ENCODE measurements at regions not wholly inside any gene's neighbourhood (a gene's known extent, or its start where the extent isn't known, plus 50 kb on each side); places are given as distances from the start of the nearest gene placed in this dataset.

- DNase-seq = no peak
Observed at GRCh38 chr11:129291546-129291945, 84.1 kb upstream of the BARX2 start.

GRCh38 chr11:129290966-129291365 is 84.7 kb upstream of the BARX2 start:
- DNase-seq = no peak

DNA sequence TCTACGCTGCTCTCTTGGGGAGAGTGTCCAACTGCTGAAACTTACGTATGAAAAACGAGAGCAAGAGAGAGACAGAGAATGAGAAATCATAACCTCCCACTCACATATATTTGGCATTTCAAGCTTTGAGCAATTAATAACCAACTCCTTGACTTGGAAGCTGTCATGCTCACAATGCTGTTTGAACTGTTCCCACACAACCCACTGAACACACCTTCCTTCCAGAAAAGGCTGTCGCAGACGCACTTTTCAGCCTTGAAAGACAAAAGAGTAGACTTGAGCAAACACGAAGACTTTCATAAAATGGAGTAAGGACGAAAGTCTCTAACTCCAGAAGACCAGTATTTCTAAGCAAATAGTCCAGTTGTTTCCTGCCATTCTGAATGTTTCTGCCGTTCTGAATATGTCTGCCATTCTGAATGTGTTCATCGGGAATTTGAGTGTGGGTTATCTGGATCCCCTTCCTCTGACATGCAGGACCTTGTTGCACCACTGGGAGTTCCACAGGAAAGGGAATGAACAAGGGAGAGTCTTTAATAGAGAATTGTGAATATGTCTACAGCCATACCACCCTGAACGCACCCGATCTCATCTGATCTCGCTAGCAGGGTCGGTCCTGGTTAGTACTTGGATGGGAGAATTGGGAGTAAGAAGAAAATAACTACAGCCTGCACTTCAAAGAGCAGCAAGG is 86.2 kb upstream of the BARX2 start:
- DNase-seq = no peak

DNA sequence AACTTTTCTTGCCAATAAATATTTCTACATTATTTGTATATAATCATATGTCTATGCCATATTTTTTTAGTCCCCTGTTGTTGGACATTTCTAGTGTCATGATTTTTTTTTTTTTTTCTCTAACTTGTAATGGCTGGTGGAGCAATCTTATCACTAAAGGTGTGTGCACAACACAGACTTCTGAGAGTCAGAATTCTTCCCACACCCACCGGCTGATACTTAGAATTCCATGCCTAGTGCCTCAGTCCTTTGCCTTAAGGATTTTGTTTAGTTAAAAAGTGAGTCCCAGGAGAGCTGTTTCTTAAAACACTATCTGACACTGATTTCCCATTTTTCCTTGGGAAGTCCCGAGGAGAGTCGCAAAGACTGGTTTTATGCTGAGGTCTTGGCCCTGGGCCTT is 87.7 kb upstream of the BARX2 start:
- no peak for DNase-seq

GRCh38 chr11:129286813-129287212 is 88.8 kb upstream of the BARX2 start:
- DNase-seq = no peak

- DNase-seq = no peak
Observed at GRCh38 chr11:129285402-129285786, 90.3 kb upstream of the BARX2 start.

DNA sequence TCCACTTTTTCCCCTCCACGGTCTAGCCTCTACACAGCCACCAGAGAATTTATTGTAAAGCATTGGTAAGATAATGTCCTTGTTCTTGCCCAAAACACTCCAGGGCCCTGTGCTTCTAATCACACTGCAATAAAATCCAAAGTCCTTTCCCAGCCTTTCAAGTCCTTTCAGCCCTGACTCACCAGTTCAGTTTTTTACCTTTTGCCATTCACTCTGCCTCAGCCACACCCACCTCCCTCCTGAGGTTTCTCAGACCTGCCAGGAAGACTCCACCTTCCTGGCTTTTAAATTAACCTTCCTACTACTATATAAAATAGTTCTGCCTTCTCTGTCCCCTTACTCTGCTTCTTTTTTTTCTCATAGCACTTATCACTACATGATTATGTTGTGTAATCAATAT is 91.0 kb upstream of the ARHGAP32 start:
- no peak for DNase-seq

DNA sequence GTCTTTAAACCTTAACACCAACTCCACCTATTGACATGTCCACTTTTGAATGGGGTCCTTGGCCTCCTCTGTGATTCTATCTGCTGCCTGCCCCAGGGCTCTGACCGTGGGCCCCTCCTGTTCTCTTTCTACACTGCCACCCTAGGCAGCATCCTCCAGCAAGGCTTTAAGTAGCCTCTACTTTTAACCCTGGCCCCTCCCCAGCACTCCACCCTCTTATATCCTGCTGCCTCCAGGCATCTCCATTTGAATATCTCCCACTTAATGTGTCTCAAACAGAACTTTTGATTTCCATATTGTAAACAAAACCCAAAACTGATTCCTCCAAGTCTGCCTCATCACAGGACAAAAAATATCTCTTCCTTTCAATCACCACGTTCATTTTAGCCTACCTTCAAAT is 90.5 kb upstream of the ARHGAP32 start:
- no peak for DNase-seq

DNA sequence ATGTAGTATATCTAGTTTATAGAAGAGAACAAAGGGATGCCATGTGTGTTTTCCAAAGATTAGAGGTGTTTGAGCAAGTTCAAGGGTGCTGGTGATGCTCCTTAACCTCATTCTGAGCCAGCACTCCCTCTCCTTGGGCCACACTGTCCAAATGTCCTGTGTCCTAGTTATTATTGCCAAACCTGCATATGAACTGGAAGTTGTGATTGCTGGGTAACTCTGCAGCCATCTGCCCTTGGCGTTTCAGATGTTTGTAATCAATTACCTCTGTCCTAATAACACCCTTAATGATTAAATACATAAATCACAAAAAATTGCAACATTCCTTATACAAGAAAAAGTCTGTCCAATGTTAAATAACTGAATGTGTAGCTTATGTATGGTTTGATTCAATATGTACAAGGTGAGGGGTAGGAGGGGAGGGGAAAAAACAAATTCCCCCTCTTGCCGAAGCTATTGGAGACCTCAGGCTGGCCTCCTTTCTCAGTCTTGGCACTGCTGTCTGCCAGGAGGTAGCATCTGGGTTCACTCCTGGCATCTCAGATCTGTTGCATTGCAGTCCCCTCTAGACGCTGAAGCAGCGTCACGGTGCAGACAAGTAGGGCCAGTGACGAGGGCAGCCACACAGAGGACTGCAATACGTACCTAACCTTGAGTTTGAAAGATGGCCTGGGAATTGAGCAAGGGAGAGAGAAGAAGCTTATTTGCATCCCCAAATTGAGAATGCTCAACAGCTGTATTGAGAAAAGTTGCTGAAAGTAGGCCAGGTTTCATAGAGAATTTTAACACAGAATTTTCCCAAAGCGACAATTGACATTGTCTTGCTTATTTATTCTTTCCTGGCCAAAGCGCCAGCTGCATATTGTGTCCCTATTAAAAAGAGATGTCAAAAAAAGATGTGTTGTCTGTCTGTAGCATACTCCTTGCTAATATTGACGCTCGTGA is 89.6 kb upstream of the ARHGAP32 start:
- DNase-seq = no peak

GRCh38 chr11:129280027-129280811 is 88.1 kb upstream of the ARHGAP32 start:
- DNase-seq = no peak

DNA sequence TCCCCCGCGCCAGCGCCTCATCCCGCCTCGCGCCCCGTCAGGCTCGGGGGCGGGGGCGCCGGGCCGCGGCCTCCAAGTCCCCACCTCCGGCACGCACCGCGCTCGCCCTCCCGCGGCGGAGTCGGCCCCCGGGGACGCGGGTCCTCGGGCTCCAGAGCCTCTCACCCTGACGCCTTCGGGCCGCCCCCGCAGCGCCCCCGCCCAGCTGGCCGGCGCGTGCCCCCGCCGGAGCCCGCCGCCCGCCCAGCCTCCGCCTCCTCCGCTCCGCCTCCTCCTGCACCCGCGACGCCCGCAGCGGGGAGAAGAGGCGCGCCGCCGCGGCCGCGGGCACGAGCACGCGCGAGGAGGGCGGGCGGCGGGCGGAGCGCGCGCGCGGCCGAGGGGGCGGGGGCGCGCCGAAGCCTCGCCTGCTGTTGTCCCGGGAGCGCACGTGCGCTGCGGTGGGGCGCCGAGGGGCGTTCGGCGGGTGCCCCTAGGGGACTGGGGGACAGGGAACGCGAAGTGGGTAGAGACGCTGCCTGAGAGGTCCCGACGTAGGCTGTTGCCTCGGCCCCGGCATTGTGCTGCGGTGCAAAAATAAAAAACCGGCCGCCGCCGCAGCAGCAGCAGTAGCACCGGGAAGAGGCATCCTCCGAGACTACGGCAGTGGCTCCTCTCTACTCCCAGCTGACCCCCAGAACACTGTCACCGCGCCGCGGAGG is 87.4 kb upstream of the ARHGAP32 start:
- DNase-seq = peak; percentile 91

GRCh38 chr11:129278586-129279319 is 86.6 kb upstream of the ARHGAP32 start:
- no peak for DNase-seq

DNA sequence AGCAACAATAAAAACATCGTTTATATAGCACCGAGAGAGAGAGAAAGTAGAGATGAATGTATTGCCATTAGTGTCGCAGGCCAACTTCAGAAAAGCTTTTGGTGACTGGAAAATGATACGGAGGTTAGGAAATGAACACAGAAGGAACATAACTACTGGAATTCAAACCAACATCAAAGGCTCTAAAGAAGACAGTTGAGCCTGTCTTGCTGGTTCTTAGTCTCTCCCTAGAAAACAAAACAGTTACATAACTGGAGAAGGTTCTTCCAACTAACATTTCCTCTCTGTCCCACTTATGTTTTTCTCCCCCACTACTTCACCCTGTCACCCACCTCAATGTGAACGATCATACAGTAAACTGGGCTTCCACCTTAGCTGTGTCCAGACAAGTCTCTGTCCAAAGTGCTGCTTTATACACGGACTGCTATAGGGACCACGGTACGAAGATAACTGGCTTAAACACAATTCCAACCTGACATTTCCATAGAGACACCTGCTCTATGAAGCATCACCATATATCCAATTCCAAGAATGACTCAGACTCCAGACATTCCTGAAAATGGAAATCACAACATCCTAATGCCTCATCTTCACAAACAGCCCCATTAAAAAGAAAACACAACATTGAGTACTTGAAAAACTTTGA is 85.2 kb upstream of the ARHGAP32 start:
- no peak for DNase-seq

DNA sequence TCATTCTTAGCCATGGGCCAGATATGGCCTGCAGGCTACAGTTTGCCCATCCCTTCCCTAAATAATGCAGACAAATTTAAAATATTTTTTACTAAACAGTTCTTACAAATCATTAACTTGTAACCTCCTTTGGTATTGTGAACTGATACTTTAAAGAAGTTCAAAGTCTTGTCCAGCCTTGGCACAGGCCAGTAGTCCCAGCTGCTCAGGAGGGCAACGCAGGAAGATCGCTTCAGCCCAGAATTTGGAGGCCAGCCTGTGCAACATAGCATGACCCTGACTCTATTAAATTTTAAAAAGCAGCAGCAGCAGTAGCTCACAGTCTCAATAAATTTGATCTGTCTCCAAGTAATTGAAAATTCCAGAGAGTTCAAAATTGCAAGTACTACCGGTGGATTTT is 83.7 kb upstream of the ARHGAP32 start:
- no peak for DNase-seq

DNA sequence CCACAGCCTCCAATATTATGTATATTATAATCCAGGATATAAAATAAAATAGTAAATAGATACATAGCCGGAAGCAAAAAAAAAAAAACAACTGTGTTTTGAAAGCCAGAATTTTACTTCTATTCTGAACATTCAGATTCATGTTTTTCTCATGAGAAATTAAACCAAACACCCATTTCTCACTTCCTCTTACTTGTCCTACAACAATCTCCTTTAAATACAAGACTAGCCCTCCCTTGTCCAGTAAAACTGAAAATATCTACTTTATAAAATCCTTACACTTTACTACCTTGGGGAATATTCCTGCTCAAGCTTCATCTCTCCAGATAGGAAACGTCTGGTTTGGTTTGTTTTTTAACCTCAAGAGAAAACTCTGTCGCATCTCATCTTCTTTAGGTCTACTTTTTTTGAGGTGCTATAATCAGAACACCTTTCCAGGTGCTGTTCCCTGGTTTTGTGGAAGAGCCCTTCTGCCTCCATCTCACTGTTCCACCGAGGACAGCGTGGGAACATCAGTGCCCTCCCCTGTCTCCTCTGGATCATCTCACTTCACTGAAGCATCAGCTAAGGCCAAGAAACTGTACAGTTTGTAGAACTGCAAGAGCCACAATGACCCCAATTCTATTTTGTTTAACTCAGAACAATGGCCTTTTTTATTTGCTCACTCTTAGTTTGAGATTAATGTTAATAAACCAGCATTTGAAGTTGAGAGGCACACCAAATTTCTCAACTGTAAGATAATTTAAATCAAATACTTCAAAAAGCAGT is 82.0 kb upstream of the ARHGAP32 start:
- no peak for DNase-seq

DNA sequence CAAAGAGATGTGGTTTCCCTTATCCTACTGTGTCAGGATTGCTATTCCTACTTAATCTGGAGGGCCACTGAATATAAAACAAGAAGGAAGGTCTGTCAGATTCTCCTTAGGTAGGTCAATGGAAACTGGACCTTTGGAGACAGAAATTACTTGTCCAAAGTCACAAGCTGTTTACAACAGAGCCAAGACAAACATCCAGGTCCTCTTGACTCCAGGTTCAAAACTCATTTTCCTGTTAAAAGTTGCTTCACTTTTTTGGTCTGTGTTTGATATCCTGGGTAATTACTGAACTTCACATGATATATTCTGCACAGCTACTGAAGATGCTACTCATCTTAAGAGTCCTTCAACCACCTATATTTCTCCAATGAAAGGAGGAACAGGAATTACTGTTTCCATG is 81.2 kb upstream of the ARHGAP32 start:
- DNase-seq = no peak

- DNase-seq = no peak
Observed at GRCh38 chr11:129271030-129271429, 78.9 kb upstream of the ARHGAP32 start.

- no peak for DNase-seq
Observed at GRCh38 chr11:129270446-129270845, 78.3 kb upstream of the ARHGAP32 start.

DNA sequence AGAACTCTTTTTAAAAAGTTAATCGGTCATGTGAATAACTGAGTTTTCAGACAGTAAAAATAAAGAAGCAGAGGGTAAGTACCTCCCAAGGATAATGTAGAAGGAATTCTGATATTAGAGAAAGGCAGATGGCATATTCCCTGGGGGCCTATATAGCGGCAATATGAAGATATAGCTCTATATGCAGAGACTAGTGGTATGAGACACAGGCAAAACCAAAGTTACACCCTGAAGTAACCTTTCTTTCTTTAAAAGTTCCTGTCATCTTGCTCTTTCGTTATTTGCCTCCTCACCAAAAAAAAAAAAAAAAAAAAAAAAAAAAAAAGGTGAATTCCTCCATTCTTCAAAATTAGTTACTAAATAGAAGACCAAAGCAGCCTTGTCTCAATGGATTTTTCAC is 76.2 kb upstream of the ARHGAP32 start:
- no peak for DNase-seq

- no peak for DNase-seq
Observed at GRCh38 chr11:129267716-129268115, 75.6 kb upstream of the ARHGAP32 start.

All from tongue (tissue), 1 donor.